GM23248 (cell line): ENCODE measurements at regions not wholly inside any gene's neighbourhood (a gene's known extent, or its start where the extent isn't known, plus 50 kb on each side); places are given as distances from the start of the nearest gene placed in this dataset.

Experiments
- EZH2 ChIP-seq: fragments of 200-600 bp; sonication (generic); IDR thresholded peaks from 2 replicates; pipeline ENCODE4 v1.6.1; 2018; ENCODE audit warnings: antibody characterized with exemption, mild to moderate bottlenecking; ENCODE audit not compliant: insufficient read depth, poor library complexity, severe bottlenecking
- EZH2phosphoT487 ChIP-seq: fragments of 200-600 bp; sonication (generic); IDR thresholded peaks from 2 replicates; pipeline ENCODE4 v1.6.1; 2018; ENCODE audit warnings: antibody characterized with exemption, moderate library complexity, mild to moderate bottlenecking, low read depth; ENCODE audit not compliant: insufficient read depth

GRCh38 chr5:107103522-107103921 lies 567.2 kb downstream of the EFNA5 start:
- TF ChIP-seq EZH2phosphoT487 (no peak), EZH2 (no peak)
